Gastroesophageal sphincter (tissue), 3 donors: ENCODE measurements at regions not wholly inside any gene's neighbourhood (a gene's known extent, or its start where the extent isn't known, plus 50 kb on each side); places are given as distances from the start of the nearest gene placed in this dataset.
"Not testable (repeated sequence)": the region's sequence is repeated elsewhere in the genome, so short reads cannot be mapped to it uniquely, and the experiment has no call there.

Experiments used
- CTCF ChIP-seq, 4 experiments: fragments of 200-600 bp in 2 of 4; fragments of 450-650 bp in 2 of 4; sonication (generic) in 1 of 4; IDR thresholded peaks; one replicate each; pipeline ENCODE4 v1.5.1; 2017 to 2019; ENCODE audit warnings: antibody characterized with exemption in 4 of 4, mild to moderate bottlenecking in 2 of 4, moderate library complexity in 2 of 4
- POLR2A ChIP-seq, 2 donors: fragments of 450-650 bp; IDR thresholded peaks; one replicate each; pipeline ENCODE4 v1.6.1; 2017; ENCODE audit warnings: antibody characterized with exemption in 2 of 2, mild to moderate bottlenecking in 2 of 2, moderate library complexity in 1 of 2

- not testable (repeated sequence) for TF ChIP-seq CTCF, POLR2A (IDR thresholded peaks at IDR 0.05)
Measured at GRCh38 chr6:14521861-14522260, 404.3 kb downstream of the CD83 start.
